CD4-positive, alpha-beta T cell treated with Interleukin-15 for 1 hour (primary cell): ENCODE measurements at regions not wholly inside any gene's neighbourhood (a gene's known extent, or its start where the extent isn't known, plus 50 kb on each side); places are given as distances from the start of the nearest gene placed in this dataset.
"Not testable (repeated sequence)": the region's sequence is repeated elsewhere in the genome, so short reads cannot be mapped to it uniquely, and the experiment has no call there.

Experiments used
- DNase-seq: peaks from one replicate; pipeline ENCODE4 v3.0.0-alpha.2; 2020

DNA sequence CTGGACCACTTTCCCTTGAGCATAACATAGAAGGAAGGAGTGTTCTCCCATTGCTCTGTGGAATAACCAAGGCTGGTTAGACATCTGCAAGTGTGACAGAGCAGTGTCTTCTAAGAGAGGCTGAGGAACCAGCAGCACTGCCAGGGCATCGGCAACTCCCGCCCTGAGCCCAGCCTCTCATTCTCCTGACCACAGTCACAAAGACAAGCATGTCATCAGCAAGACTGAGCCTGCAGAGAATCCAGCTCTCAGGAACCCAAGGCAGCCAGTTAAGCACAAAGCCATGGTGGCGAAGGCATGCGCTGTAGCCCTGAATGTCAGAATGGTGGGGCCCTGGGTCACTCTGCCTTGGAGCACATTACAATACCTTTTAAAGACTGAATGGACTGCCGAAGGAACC lies 253.9 kb downstream of the AGTPBP1 start:
- DNase-seq = no peak

DNA sequence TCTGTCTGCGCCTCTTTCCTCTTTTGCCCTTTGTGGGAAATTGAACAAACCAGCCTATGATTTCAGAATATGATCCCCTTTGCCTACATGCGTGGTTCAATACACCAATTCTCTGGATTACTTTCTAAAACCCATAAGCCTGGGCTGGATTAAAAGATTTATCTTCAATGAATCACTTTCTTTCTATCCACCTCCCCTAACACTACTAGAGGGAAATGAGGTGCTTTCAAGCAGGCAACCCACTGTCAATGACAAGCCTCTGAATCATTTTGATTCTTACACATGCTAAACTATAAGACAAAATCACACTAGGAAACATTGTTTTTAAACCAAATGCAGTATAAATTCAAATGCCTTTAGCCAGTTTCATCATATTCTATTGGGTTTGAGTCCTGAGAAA lies 257.5 kb downstream of the AGTPBP1 start:
- DNase-seq = no peak

DNA sequence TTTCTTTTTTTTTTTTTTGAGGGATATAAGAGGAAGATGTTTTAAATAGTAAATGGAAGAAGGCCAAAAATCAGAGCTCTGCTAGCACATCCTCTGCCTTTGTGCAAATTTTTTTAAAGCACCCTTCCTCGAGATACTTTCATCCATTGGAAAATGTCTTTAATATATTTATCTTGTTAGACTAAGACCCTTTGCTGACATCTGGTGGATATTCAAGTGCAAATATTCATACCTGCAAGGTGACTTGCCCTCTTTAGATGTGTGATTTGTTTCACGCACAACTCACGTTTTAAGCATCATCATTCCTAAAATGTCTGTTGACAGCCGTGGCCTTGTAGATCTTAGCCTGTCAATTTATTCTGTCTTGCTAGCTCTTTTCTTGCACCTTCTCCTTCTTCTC lies 258.5 kb downstream of the AGTPBP1 start:
- no peak for DNase-seq

DNA sequence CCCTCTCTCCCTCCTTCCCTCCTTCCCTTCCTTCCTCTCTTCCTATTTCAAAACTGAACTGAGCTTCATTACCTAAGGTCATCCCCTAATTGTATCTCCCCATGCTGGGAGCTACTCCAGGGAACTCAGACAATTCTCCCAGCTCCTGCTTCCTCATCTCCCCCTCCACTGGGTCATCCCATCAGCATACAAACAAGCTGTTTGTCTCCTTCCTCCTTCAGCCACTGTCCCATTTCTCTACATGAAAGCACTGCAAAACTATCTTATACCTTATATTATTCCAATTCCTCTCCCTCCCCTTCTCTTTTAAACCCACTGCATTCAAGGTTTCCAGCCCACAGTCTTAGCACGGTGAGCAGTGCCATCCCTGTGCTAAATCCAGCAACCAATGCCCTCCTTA lies 262.4 kb downstream of the AGTPBP1 start:
- no peak for DNase-seq

DNA sequence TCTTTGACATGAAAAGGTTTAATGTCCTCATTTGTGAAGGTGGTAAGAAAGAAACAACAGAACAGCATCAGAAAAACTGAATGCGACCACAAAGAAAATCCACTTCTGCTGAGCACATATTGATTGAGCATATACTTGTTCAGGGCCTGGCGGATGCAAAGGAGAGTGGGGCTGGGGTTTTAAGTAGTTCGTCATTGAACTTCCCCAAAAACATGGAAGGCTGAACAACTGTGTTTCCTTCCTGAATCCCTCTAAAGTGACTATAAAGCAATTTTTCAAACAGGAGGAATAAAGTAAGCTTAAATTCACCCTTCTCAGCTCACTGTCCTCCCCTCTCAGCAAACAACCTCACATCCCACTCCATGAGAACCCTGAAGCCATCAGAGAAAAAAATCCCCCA lies 262.9 kb downstream of the AGTPBP1 start:
- no peak for DNase-seq

DNA sequence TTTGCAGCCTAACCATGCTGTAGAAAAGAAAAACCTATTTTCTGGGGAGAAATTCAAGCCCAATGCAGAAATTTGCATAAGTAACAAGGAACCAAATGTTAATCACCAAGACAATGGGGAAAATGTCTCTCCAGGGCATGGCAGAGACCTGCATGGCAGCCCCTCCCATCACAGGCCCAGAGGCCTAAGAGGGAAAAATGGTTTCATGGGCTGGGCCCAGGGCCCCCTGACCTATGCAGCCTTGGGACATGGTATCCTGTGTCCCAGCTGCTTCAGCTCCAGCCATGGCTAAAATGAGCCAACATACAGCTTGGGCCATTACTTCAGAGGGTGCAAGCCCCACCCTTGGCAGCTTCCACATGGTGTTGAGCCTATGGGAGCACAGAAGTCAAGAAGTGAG lies 266.9 kb downstream of the AGTPBP1 start:
- DNase-seq = not testable (repeated sequence)

DNA sequence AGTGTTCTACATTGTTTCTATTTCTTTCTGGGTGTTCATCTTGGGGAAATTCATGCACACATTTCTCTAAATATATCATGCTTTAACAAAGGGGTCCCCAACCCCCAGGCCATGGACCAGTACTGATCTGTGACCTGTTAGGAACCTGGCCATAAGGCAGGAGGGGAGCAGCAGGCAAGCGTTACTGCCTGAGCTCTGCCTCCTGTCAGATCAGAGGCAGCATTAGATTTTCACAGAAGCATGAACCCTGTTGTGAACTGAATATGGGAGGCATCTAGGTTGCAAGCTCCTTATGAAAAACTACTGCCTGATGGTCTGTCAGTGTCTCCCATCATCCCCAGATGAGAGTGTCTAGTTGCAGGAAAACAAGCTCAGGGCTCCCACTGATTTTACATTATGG lies 270.0 kb downstream of the AGTPBP1 start:
- no peak for DNase-seq

DNA sequence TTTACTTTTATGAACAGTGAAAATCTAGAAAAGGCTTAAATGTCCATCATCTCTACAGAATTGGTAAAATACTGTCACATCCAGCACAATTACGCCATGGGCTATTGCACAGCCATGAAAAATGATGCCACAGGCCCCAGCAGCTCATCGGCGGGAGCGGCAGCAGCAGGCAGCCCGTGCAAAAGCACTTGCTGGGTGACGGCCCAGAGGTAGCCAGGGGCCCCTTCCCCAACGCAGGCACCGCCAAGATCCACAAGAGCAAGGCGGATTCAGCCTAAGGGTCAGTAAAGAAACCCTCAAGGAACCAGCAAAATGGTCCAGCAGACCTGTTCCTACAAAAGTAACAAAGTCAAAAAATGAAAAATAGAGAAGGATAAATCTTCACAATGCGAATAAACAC lies 272.7 kb downstream of the AGTPBP1 start:
- DNase-seq = no peak

DNA sequence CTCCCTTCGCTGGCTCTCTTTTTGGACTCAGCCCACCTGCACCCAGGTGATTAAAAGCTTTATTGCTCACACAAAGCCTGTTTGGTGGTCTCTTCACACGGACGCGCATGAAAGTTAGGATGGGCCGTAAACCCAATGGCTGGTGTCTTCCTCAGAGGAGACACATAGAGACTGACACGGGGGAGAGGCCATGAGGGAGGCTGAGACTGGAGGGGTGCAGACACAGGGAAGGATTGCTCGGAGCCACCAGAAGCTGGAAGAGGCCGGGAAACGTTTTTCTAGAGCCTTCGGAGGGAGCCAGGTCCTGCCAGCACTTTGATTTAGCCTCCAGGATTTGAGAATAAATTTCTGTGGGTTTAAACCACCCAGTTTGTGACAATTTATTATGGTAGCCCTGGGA lies 274.9 kb downstream of the AGTPBP1 start:
- no peak for DNase-seq

DNA sequence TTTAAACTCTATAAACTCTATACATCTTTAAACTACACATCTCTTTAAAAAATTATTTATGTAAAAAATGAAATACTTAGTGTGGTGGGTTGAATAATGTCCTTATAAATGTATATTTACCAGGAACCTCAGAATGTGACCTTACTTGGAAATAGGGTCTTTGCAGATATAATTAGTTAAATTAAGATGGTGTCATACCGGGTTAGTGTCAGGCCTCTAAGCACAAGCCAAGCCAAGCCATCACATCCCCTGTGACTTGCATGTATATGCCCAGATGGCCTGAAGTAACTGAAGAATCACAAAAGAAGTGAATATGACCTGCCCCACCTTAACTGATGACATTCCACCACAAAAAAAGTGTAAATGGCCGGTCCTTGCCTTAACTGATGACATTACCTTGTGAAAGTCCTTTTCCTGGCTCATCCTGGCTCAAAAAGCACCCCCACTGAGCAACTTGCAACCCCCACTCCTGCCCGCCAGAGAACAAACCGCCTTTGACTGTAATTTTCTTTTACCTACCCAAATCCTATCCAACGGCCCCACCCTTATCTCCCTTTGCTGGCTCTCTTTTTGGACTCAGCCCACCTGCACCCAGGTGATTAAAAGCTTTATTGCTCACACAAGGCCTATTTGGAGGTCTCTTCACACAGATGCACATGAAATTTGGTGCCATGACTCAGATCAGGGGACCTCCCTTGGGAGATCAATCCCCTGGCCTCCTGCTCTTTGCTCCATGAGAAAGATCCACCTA lies 283.5 kb downstream of the AGTPBP1 start:
- not testable (repeated sequence) for DNase-seq

DNA sequence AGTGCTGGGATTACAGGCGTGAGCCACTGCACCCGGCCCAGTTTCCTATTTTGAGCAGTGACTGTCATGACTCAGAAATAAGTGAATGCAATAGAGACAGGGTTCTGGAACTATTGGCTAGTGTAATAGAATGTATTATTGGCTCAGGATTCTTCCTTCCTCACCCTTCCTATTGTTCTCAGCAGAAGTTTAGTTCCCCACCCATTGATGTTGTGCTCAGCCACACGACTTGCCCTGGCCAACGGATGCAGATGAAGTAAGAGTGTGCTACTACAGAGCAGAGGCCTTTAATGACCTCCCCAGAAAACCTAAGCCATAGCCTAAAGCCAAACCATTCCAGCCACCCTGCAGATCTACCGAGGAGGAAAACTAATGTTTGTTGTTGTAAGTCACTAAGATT lies 287.9 kb downstream of the AGTPBP1 start:
- DNase-seq = no peak

DNA sequence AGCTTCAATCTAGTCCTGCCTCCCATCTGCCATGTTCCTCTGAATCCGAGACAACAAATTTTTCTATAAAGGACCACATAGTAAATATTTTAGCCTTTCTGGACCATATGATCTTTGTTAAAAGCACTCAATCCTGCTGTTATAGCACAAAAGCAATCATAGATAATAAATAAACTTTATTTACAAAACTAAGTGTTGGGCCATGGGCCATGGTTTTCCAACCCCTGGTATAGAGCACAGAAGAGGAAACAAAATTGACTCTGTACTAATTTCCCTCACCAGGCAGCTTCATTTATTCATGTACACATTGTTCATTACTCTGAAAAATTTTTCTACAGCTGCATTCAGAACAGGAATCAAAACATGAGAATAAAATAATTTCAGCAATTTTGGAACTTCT lies 288.9 kb downstream of the AGTPBP1 start:
- no peak for DNase-seq

DNA sequence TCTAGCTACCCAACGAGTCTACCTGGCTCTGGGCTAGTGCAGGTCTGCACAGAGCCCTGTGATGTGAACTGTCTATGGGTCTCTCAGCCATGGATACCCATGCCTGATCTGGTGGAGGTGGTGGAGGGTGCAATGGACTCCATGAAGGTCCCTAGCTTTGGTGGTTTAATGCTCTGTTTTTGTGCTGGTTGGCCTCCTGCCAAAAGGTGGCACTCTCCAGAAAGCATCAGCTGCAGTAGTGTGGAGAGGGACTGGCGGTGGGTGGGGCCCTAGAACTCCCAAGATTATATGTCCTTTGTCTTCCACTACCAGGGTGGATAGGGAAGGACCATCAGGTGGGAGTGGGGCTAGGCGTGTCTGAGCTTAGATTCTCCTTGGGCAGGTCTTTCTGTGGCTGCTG lies 290.1 kb downstream of the AGTPBP1 start:
- DNase-seq = no peak

DNA sequence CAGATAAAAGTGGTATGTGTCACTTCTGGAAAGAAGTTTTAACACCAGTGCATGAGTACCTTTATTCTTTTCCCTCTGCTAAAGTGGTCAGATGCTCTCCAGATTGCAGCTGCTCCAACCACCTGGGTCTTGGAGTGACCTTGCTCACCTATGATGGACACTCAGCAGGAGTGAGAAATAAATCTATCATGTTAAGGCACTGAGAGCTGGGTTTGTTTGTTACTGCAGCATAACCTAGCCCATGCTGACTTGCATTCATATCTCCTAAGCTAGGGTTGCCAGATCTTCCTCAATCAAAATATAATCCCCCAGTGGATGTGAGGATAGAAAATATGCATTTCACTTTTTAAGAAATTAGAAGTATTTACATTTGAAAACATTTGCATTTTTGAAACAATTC lies 295.9 kb downstream of the AGTPBP1 start:
- DNase-seq = no peak

DNA sequence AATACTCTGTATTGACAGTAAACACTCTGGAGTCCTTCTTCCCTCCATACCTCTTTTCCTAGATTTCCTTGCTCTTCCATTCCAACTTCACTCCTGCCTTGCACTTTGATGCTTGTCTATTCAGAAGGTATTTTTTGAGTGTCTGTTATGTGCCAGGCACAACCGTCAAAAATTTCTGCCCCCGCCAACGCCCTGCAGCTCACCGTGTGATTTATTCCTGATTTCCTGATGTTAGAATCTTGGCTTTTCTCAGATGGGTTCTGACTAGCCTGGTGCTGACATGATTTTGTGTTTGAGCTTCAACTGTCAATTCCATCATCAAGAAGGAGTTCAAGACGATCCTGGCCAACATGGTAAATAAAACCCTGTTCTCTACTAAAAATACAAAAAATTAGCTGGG lies 297.5 kb downstream of the AGTPBP1 start:
- DNase-seq = no peak

DNA sequence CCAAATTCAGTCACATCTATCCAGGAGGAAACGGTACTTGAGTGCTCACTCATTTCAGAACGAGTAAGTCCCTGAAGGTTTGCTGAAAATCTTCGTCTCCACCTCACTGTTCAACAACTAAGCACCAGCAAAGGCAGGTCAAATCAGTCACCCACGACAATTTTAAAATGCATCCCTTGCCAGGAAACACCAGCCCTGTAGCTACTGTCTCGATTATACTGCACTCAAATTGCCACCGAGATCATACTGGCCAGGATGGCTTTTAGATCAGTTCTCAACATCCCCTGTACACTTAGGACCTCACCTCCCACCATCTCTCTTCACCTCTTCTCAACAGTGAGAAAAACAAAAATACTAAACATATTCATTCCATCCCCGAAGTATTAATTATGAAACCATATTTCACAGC lies 298.6 kb downstream of the AGTPBP1 start:
- no peak for DNase-seq

DNA sequence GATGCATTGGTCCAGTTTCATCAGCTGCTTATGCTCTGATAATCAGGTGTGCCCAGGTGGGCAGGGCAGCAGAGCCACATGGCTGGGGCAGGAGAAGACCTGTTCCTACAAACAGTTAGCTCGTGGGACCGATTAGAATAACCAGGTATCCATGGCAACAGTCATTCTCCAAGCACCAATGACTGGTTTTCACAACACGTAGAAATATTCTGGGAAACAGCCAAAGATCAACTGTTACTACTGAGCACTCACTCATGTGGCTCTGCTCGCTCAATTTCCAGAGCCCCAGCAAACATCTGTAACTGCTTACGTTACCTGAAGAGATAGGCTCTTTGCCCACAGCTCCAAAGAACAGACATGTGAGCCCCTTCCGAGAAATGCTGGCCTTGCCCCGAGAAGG lies 302.0 kb downstream of the AGTPBP1 start:
- DNase-seq = no peak

DNA sequence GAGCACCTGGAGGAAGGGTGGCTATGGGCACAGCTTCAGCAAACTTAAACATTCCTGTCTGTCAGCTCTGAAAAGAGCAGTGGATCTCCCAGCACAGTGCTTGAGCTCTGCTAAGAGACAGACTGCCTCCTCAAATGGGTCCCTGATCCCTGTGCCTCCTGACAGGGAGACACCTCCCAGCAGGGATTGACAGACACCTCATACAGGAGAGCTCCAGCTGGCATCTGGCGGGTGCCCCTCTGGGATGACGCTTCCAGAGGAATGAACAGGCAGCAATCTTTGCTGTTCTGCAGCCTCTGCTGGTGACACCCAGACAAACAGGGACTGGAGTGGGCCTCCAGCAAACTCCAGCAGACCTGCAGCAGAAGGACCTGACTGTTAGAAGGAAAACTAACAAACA lies 307.8 kb downstream of the AGTPBP1 start:
- DNase-seq = not testable (repeated sequence)

DNA sequence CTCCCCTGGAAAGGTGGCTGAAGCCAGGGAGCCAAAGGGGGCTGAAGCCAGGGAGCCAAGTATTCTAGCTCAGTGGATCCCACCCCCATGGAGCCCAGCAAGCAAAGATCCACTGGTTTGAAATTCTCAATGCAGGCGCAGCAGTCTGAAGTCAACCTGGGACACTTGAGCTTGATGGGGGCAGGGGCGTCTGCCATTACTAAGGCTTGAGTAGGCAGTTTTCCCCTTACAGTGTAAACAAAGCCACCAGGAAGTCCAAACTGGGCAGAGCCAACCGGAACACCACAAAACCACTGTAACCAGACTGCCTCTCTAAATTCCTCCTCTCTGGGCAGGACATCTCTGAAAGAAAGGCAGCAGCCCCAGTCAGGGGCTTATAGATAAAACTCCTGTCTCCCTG lies 308.2 kb downstream of the AGTPBP1 start:
- DNase-seq = not testable (repeated sequence)

DNA sequence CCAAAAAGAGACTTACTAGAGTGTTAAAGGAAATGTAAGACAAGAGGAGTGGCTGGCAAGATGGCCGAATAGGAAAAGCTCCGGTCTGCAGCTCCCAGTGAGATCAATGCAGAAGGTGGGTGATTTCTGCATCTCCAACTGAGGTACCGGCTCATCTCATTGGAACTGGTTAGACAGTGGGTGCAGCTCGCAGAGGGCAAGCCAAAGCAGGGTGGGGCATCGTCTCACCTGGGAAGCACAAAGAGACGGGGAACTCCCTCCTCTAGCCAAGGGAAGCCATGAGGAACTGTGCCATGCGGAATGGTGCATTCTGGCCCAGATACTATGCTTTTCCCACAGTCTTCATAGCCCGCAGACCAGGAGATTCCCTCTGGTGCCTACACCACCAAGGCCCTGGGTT lies 308.7 kb downstream of the AGTPBP1 start:
- no peak for DNase-seq

DNA sequence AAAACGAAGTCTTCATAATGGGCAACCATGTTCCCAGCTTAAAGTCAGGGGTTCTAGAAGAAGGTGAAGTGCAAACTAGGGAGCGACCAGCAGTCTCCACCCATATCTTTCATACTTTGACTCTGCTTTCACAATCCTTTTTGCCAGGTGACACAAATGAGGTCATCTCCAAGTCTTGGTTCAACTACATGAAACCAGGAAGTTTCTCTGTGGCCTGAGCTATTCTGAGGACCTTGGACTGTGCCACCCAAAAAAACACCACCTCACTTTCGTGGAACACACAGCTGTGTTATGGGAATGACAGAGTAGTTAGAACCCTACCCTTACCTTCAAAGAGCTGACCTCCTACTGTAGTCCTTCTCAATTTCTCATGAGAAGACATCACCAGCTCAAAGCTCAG lies 309.2 kb downstream of the AGTPBP1 start:
- DNase-seq = no peak

DNA sequence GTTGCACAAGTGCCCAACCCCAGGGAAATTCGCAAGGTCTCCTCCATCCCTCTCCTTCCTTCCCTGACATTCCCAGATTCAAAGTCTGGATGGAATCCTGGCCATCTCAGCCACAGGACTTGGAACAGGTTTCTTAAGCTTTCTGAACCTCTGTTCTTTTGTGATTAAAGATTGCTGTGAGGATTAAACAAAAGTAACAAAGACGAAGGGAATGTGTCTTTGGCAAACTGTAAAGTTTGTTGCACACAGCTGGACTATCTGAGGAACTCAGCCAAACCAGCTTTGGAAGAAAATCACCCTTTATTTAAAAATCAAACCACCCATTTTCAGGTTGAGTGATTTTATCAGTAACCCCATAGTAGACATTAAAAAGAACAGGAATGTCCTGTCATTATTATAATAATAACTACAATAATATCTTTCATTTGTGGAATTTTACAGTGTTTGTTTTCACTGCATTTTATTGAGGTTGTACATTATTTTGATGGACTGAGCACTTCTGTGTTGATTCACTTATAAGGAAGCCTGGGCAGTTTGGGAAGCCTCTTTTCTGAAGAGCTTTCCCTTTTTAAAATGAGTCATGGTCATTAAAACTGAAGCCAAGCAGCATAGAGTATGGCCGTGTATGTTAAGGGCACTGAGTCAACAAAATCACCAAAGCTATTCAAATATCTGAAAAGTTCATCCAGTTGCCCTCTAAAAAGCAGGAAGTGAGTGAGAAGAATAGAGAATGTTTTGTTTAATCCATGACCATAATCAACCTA lies 310.2 kb downstream of the AGTPBP1 start:
- DNase-seq = no peak

DNA sequence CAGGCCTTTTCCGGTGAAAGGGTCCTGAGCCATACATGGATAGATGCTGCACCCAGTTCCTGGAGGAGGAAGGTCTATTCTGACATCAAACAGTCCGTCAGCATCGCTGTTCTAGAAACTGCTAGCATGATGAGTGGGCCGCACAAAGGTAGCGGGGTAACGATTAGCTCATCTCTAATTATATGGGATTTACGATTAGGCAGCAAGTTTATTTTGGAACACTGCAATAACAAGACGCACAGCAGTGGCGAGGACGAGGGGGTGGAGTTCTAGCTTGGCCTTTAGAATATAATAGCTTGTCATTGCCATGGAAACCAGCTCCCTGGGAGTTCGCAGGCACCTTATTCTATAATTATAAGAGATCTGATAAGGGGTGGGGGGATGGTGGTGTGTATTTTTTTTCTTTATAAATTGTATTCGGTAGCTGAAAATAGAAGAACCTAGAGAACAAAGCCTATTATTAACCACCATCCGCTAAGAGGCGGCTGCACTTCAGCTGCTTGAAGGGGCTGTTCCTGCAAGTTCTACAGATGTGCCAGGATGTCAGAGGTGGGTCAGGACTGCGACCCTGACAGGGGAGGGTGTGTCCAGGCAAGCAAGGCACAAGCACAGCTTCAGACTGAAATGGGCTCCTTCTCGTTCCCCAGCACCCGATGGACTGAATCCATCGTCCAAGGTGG lies 311.0 kb downstream of the AGTPBP1 start:
- no peak for DNase-seq

DNA sequence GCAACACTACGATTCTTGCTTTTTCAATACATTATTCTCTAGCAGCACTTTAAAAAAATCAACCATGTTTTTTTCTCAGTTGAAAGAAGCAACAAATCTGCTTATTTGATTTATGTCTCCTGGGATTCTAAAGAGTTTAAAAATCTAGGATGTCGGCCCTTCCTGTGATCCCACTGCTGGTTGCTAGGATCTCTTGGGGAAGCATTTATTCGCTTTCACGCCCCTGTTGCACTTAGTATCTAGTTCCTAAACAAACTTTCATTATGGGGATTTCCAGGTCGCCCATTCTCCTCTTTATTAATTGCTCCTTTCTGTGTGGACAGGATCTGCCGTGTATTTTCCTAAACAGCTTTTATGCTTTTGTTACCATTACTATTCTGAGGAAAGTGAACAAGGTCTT lies 313.5 kb downstream of the AGTPBP1 start:
- DNase-seq = no peak
